ENCODE measurements at regions not wholly inside any gene's neighbourhood (a gene's known extent, or its start where the extent isn't known, plus 50 kb on each side); places are given as distances from the start of the nearest gene placed in this dataset.
"Not testable (repeated sequence)": the region's sequence is repeated elsewhere in the genome, so short reads cannot be mapped to it uniquely, and the experiment has no call there.

- peak; percentile 79 for DNase-seq
Observed at GRCh38 chr3:107939691-107940442, 151.0 kb downstream of the CD47 start.

DNA sequence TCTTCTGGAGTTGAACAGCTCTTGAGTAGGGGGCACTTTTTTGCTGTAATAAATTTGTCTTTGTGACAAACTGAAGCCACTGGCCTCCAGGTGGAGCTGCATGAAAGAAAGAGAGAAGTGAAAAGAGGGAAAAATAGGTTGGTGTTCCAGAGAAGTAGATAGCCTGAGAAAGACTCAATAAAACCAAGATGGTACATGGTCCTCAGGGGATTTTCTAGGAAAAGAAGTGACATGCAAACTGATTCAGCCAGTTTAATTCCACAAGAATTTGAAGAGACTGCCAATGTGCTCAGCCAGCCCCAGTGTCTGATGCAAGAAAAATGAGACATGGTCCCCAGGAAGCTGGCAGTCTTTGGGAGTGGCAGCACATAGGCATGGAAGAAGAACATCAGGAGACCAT, 152.7 kb downstream of the CD47 start:
- DNase-seq = peak; percentile 77

DNA sequence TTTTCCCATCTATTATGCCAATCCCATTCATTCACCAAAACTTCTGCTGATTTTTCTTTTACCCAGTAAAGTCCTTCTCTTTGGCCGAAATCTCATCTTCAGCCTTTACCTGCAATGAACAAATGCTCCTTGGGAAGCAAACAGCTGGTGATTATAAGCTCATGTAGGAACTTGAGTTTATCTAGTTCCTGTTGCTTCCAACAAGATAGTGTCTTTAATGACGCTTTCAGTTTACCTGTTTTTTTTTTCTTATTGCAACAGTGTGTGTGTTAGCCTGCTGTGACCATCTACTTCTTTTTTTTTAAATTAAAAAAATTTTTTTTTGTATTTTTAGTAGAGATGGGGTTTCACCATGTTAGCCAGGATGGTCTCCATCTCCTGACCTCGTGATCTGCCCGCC, 156.0 kb downstream of the CD47 start:
- DNase-seq = no peak

DNA sequence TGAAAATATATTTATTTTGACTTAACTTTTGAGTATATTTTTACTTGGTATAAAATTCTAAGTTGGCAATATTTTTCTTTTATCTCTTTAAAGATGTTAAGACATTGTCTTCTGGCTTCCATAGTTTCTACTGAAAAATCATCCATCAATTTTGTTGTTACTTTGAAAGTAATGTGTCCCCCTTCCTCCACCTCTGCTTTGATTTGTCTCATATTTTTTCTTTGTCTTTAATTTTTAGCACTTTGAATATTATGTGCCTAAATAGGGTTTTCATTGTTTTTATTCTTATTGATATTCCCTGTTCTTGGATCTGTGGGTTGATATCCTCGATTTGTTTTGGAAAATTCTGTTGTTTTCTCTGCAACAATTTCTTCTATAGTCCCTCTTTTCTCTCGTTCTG, 157.4 kb downstream of the CD47 start:
- DNase-seq = no peak

- no peak for DNase-seq
Observed at GRCh38 chr3:107931326-107931725, 159.5 kb downstream of the CD47 start.

DNA sequence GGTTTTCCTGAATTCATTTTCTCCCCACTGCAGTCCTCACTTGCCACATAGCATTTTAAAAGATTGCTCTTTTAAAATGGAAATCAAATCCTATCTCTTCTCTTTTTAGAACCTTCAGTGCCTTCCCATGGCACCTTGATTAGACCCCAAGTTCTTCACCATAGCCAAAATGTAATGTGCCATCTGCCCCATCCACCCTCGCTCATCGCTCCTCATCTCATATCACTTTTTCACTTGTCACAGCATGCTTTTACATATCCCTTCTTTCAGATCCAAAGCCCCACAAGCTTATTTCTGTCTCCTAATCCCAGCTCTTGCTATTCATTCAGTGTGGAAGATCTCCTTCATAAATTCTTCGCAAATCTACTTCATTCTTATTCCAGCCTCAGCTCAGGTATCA, 161.7 kb downstream of the CD47 start:
- DNase-seq = no peak

- DNase-seq = peak; percentile 70
Observed at GRCh38 chr3:107928084-107928445, 162.8 kb downstream of the CD47 start.

DNA sequence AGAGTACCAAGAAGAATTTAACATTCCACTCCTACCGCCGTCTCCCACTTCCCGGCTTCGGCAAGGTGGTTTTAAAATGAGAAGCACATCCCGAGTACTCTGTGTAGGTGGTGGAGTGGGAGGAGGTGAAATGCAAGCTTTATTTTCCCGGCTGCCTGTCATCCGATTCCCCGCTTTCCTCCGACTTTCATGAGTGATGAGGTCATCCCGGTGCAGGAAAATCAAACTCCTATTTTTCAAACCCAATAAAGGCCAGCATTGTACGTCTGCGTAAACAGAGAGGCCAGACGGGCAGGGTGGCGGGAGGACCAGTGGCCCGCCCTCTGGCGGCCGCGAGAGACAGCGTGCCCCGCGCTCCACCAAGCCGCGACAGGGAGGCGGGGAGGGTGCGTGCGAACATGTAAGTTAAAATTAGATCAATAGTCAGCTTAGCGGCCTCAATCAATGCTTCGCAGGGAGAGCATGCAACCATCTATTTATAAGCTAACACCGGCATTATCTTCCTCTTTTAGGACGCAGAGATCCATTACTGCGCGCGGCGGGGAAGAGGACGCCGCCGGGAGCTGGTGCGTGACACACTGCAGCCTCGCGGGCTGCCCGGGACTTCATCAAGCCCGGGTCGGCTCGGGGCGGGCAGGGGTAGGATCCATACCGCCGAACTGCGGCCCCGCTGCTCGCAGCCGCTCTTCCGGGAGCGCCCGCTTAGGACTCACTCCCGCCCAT, 163.3 kb downstream of the CD47 start:
- peak; percentile 86 for DNase-seq

DNA sequence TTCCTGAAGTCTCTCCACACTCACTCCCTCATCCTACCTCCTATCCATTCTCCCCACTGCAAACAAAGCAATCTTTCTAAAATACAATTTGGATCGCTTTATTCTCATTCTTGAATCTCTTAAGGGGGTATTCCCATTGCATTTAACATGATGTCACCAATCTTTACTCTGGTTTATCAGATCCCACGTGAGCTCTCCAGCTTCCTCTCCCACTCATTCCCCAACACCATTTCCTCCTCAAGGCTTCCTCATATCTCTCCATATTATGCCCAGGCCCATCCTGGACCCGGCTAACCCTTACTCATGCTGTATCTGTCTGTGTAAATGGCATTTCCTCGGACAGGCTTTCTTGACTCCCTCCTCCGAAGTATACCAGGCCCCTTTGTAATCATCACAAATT, 165.0 kb downstream of the CD47 start:
- DNase-seq = no peak

DNA sequence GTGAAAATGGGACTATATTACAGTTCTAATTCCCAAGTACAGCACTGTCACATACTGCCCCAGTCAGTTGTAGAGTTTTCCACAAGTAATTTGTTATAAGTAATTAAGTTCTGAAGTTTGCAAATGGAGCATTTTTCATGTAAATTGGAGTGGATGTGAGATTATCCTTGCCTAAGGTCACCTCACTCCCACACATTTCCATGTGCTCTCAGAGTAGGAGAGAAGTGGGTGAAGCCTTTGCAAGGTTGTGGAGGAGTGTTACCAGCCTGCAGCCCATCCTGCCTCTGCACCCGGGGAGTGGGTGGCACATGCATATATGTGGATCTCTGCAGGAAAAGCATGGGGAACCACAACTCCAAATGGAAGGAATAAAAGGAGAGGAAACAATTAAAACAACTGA, 169.8 kb downstream of the CD47 start:
- no peak for DNase-seq

GRCh38 chr3:107920538-107920937, 170.3 kb downstream of the CD47 start:
- DNase-seq = no peak

DNA sequence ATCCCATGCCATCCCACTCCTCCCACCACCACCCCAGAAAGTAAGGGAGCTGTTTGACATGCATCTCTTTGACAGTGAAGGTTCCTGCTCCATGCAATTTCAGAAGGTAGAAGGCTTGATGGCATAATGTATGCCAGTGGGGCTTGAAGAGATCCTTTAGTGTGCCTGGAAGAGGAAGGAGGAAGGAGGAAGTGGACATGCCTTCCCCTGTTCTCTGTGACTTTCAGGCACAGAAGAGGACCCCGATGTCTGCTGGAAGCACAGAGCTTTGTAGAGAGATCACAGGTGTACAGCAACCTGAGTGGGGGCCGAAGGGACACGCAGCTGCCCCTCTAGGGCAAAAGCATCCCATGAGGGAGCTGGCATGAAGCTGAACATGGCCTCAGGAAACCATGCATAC, 171.6 kb downstream of the CD47 start:
- DNase-seq = no peak

- DNase-seq = no peak
Observed at GRCh38 chr3:107916171-107916570, 174.7 kb downstream of the CD47 start.

GRCh38 chr3:107915706-107916105, 175.1 kb downstream of the CD47 start:
- no peak for DNase-seq

DNA sequence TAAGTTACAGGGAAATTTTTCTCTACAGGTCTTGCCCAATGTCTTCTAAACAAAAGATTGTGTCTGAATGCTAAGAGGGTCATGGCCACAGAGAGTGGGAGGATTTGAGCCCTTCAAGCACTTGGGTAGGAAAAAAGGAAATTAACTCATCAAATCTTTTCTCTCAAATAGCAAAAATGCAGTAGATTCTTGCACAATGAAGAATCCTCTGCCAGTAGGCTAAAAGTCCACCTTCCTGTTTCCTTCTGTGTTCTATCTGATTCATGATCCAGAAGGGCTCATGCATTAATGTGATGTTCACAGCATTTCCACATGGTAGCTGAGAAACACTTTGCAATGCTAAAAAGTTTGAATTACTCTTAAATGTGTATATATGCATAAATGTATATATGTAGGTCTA, 177.1 kb downstream of the CD47 start:
- DNase-seq = no peak

DNA sequence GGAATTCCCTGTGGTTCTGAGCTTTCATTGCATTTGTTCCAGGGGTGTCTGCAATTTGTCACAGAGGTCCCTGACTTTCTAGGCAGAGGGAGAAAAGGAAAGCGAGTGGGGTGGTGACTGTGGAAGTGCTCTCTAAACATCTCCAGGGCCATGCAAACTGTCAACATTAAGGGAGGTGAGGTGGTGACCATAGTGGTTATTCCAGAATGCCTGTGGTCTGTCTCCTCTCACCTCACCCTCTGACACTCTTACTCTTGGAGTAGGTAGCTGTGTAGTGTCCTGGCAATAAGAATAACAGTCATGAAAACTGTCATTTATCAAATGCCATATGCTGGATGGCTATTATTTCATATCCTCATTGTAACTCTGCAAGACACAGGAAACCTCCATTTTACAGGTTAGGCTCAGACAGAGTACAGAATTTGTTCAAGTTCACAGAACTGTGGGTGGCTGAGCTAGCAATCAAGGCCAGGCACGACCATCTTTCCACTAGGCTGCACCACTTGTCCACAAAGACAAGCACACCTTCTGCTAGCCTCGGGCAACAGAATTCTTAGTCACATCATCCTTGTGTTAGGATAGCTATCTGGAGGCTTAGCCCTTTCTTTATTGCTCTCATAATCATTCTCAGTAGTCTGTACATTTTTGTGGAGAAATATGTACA, 179.4 kb downstream of the CD47 start:
- DNase-seq = peak; percentile 39

DNA sequence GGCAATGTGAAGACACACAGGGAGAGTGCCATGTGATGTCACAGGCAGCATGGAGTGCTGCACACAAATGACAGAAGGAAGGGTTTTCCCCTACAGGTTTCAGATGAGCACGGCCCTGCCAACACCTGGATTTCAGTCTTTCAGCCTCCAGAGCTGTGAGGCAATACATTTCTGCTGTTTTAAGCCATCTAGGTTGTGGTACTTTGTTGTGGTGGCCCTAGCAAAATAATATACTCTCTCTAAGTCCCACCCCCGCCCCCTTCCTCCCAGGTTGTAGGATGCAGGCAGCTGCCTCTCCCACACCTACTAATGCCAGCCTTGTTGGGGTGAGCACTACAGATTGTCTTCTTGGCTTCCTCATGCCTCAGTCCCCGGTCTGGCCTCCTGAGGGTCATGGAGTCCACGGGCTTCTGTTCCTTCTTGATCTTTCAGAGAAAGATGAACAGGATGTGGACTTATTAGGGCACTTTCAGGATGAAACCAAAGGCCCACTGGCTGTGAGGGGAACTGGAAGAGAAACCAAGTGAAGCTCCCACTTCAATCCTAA, 180.0 kb downstream of the CD47 start:
- no peak for DNase-seq

DNA sequence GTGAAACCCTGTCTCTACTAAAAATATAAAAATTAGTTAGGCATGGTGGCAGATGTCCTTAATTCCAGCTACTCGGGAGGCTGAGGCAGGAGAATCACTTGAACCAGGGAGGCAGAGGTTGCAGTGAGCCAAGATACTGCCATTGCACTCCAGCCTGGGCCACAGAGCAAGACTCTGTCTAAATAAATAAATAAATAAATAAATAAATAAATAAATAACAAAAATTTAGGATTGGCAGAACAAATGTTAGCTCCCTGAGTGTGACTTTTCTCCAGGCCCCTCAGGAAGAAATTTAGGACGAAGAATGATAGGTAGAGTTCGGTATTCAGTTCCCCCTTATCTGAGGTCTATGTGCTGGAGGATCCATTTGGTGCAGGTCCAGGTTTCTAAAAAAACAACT, 181.2 kb downstream of the CD47 start:
- DNase-seq = not testable (repeated sequence)

GRCh38 chr3:107907996-107908395, 182.8 kb downstream of the CD47 start:
- DNase-seq = no peak

- DNase-seq = no peak
Observed at GRCh38 chr3:107904536-107905066, 186.2 kb downstream of the CD47 start.

- no peak for DNase-seq
Observed at GRCh38 chr3:107899990-107900651, 190.7 kb downstream of the CD47 start.

- DNase-seq = peak; percentile 69
Observed at GRCh38 chr3:107897471-107898061, 193.3 kb downstream of the CD47 start.

- DNase-seq = no peak
Observed at GRCh38 chr3:107894998-107895397, 195.8 kb downstream of the CD47 start.
